ENCODE measurements at regions not wholly inside any gene's neighbourhood (a gene's known extent, or its start where the extent isn't known, plus 50 kb on each side); places are given as distances from the start of the nearest gene placed in this dataset.
A peak's percentile ranks its signal among the peaks of the same experiment; 100 is the strongest.

- H3K27me3 ChIP-seq (ENCODE audit: insufficient read depth, poor library complexity, severe bottlenecking): no peaks in the 10 kb centered on the region
- ATAC-seq (ENCODE audit: low read depth) (no peak), DNase-seq (ENCODE audit: low spot score) (no peak)
- H3K9me3 ChIP-seq (ENCODE audit: severe bottlenecking): no peaks in the 10 kb centered on the region
- no peak for TF ChIP-seq CTCF (IDR thresholded peaks at IDR 0.05; ENCODE audit: poor library complexity, severe bottlenecking)
- H3K4me3 ChIP-seq (ENCODE audit: severe bottlenecking): no peak overlapping the region
- H3K27ac ChIP-seq (ENCODE audit: poor library complexity, severe bottlenecking): no peak overlapping the region
- H3K36me3 ChIP-seq (ENCODE audit: low read depth): no peaks in the 10 kb centered on the region
- no peaks in the 10 kb centered on the region for H3K4me1 ChIP-seq (ENCODE audit: insufficient read depth, poor library complexity, severe bottlenecking)
Observed at GRCh38 chr10:131724891-131725580, 175.8 kb upstream of the PPP2R2D start.

GRCh38 chr10:131725581-131726069 is 175.2 kb upstream of the PPP2R2D start:
- H3K36me3 ChIP-seq (ENCODE audit: low read depth): no peaks in the 10 kb centered on the region
- no peaks in the 10 kb centered on the region for H3K9me3 ChIP-seq (ENCODE audit: severe bottlenecking)
- DNase-seq (ENCODE audit: low spot score): no peak
- no peak overlapping the region for H3K4me3 ChIP-seq (ENCODE audit: severe bottlenecking)
- no peak for TF ChIP-seq CTCF (IDR thresholded peaks at IDR 0.05; ENCODE audit: poor library complexity, severe bottlenecking)
- no peaks in the 10 kb centered on the region for H3K27me3 ChIP-seq (ENCODE audit: insufficient read depth, poor library complexity, severe bottlenecking)
- H3K27ac ChIP-seq (ENCODE audit: poor library complexity, severe bottlenecking): no peak overlapping the region
- H3K4me1 ChIP-seq (ENCODE audit: insufficient read depth, poor library complexity, severe bottlenecking): no peaks in the 10 kb centered on the region
- ATAC-seq (ENCODE audit: low read depth): no peak

GRCh38 chr10:131726076-131726880 is 174.5 kb upstream of the PPP2R2D start:
- Histone ChIP-seq H3K27ac (ENCODE audit: poor library complexity, severe bottlenecking) (no peak overlapping the region), H3K9me3 (ENCODE audit: severe bottlenecking) (no peaks in the 10 kb centered on the region), H3K27me3 (ENCODE audit: insufficient read depth, poor library complexity, severe bottlenecking) (no peaks in the 10 kb centered on the region), H3K4me3 (ENCODE audit: severe bottlenecking) (no peak overlapping the region), H3K4me1 (ENCODE audit: insufficient read depth, poor library complexity, severe bottlenecking) (no peaks in the 10 kb centered on the region), H3K36me3 (ENCODE audit: low read depth) (no peaks in the 10 kb centered on the region)
- ATAC-seq (ENCODE audit: low read depth) (peak; percentile 53), DNase-seq (ENCODE audit: low spot score) (no peak)
- no peak for TF ChIP-seq CTCF (IDR thresholded peaks at IDR 0.05; ENCODE audit: poor library complexity, severe bottlenecking)

- no peak for DNase-seq (ENCODE audit: low spot score)
Observed at GRCh38 chr10:131726967-131727366, 173.8 kb upstream of the PPP2R2D start.

More at GRCh38 chr10:131726967-131727366, 173.8 kb upstream of the PPP2R2D start:
- Histone ChIP-seq H3K4me3 (ENCODE audit: severe bottlenecking) (no peak overlapping the region), H3K27me3 (ENCODE audit: insufficient read depth, poor library complexity, severe bottlenecking) (no peaks in the 10 kb centered on the region), H3K9me3 (ENCODE audit: severe bottlenecking) (no peaks in the 10 kb centered on the region), H3K36me3 (ENCODE audit: low read depth) (no peaks in the 10 kb centered on the region), H3K27ac (ENCODE audit: poor library complexity, severe bottlenecking) (no peak overlapping the region), H3K4me1 (ENCODE audit: insufficient read depth, poor library complexity, severe bottlenecking) (no peaks in the 10 kb centered on the region)
- no peak for TF ChIP-seq CTCF (IDR thresholded peaks at IDR 0.05; ENCODE audit: poor library complexity, severe bottlenecking)
- ATAC-seq (ENCODE audit: low read depth): 0 out of 3 replicates have a peak, but pooled peaks have one; percentile 26
